NB4 (cell line): ENCODE measurements at regions not wholly inside any gene's neighbourhood (a gene's known extent, or its start where the extent isn't known, plus 50 kb on each side); places are given as distances from the start of the nearest gene placed in this dataset.

Experiments
- DNase-seq: peaks from one replicate; pipeline ENCODE4 v3.0.0; 2010; ENCODE audit warnings: low read depth
- H3K4me3 ChIP-seq: one replicate; pipeline ENCODE4 v1.5.1; 2011; ENCODE audit warnings: mild to moderate bottlenecking, low read depth, low read length, moderate library complexity
- CTCF ChIP-seq: IDR thresholded peaks from one replicate; pipeline ENCODE4 v1.5.1; 2012; ENCODE audit warnings: low read depth, low read length
- MAX ChIP-seq: IDR thresholded peaks from 2 replicates; pipeline ENCODE4 v1.6.1; 2011; ENCODE audit warnings: low read depth, low read length
- MYC ChIP-seq: IDR thresholded peaks from 2 replicates; pipeline ENCODE4 v1.6.1; 2011; ENCODE audit warnings: low read depth, low read length
- POLR2A ChIP-seq: IDR thresholded peaks from 2 replicates; pipeline ENCODE4 v1.6.1; 2011; ENCODE audit warnings: mild to moderate bottlenecking; ENCODE audit not compliant: insufficient read length; ENCODE audit errors: extremely low read depth

- DNase-seq, result no peak
- TF ChIP-seq POLR2A, result no peak
- TF ChIP-seq MAX, result no peak
- no peak for TF ChIP-seq CTCF
- no peak for TF ChIP-seq MYC
- H3K4me3 ChIP-seq, result no peak overlapping the region
Observed at GRCh38 chr10:129041916-129042315, 425.1 kb upstream of the MGMT start.

GRCh38 chr10:129042776-129043595 is 424.1 kb upstream of the MGMT start:
- no peak for TF ChIP-seq MYC
- no peak for TF ChIP-seq MAX
- TF ChIP-seq CTCF, result no peak
- TF ChIP-seq POLR2A, result no peak
- no peak overlapping the region for H3K4me3 ChIP-seq
- no peak for DNase-seq

GRCh38 chr10:129043691-129044090 is 423.4 kb upstream of the MGMT start:
- no peak for DNase-seq
- H3K4me3 ChIP-seq, result no peak overlapping the region
- TF ChIP-seq MAX (no peak), MYC (no peak), CTCF (no peak), POLR2A (no peak)

GRCh38 chr10:129045599-129045998 is 421.4 kb upstream of the MGMT start:
- H3K4me3 ChIP-seq, result no peak overlapping the region
- no peak for DNase-seq
- no peak for TF ChIP-seq MAX
- no peak for TF ChIP-seq POLR2A
- no peak for TF ChIP-seq MYC
- no peak for TF ChIP-seq CTCF

GRCh38 chr10:129046065-129046681 is 420.9 kb upstream of the MGMT start:
- H3K4me3 ChIP-seq, result no peak overlapping the region
- TF ChIP-seq MYC (no peak), MAX (no peak), CTCF (no peak), POLR2A (no peak)
- DNase-seq, result no peak

GRCh38 chr10:129046962-129047361 is 420.1 kb upstream of the MGMT start:
- no peak for DNase-seq
- TF ChIP-seq MAX (no peak), POLR2A (no peak)
- H3K4me3 ChIP-seq, result no peak overlapping the region
